ENCODE measurements at regions not wholly inside any gene's neighbourhood (a gene's known extent, or its start where the extent isn't known, plus 50 kb on each side); places are given as distances from the start of the nearest gene placed in this dataset.

DNA sequence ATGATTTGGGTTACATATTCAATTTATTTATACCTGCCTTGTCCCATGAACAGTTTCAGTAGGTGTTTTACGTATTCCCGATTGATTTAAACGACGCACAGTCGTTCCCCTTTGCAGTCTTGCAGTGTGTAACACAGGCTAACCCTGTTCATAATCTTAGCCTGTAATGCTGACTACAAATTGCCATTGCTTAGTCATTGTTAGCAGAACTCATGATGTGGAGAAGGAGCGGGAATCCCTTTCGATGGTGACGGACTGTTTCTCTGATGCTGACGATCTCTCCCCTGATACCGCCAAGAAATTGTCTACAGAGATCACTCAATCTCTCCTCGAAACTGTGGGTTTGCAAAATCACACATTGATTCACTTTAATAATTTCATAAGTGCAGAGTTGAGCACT, 93.2 kb downstream of the MRPL36 start:
- no peak for TF ChIP-seq LEF1 (IDR thresholded peaks at IDR 0.05; ENCODE audit: borderline replicate concordance)
- TF ChIP-seq BHLHE40 (IDR thresholded peaks at IDR 0.05; ENCODE audit: borderline replicate concordance) = no peak
- no peak for TF ChIP-seq FOXK2 (IDR thresholded peaks at IDR 0.05)
- no peak for TF ChIP-seq NFRKB (IDR thresholded peaks at IDR 0.05)
- no peak for TF ChIP-seq ELF4 (IDR thresholded peaks at IDR 0.05)
- no peak for TF ChIP-seq FOXM1 (IDR thresholded peaks at IDR 0.05; ENCODE audit: borderline replicate concordance)
- TF ChIP-seq SP1 (IDR thresholded peaks at IDR 0.05) = no peak
- no peak for TF ChIP-seq SUZ12 (IDR thresholded peaks at IDR 0.05)
- TF ChIP-seq CTBP1 (IDR thresholded peaks at IDR 0.05; ENCODE audit: borderline replicate concordance) = no peak
- TF ChIP-seq ARNT (IDR thresholded peaks at IDR 0.05) = no peak
